H1 (cell line): ENCODE measurements at regions not wholly inside any gene's neighbourhood (a gene's known extent, or its start where the extent isn't known, plus 50 kb on each side); places are given as distances from the start of the nearest gene placed in this dataset.

Experiments
- GABPA ChIP-seq: IDR thresholded peaks from 2 replicates; pipeline ENCODE4 v1.6.1; 2011; ENCODE audit warnings: mild to moderate bottlenecking, low read length, moderate library complexity, borderline replicate concordance; ENCODE audit not compliant: insufficient read depth
- HDAC2 ChIP-seq, 2 experiments: fragments of 300-600 bp in 1 of 2; sonication (generic) in 1 of 2; IDR thresholded peaks; 2 replicates each; pipeline ENCODE4 v1.6.1; 2011 to 2012; ENCODE audit warnings: low read depth in 2 of 2, low read length in 2 of 2, mild to moderate bottlenecking in 2 of 2, moderate library complexity in 2 of 2, borderline replicate concordance in 1 of 2, inconsistent platforms in 1 of 2
- HDAC6 ChIP-seq: IDR thresholded peaks from one replicate; pipeline ENCODE4 v1.7.1; 2012; ENCODE audit warnings: low read depth, mild to moderate bottlenecking, inconsistent platforms, low read length, moderate library complexity

- TF ChIP-seq HDAC6 (no peak), GABPA (no peak), HDAC2 (IDR thresholded peaks at IDR 0.05; ENCODE audit: borderline replicate concordance in 1 of 2, low read depth in 2 of 2, low read length in 2 of 2) (no peak)
Observed at GRCh38 chr9:24449976-24450375, 95.7 kb downstream of the IZUMO3 start (continued).
